Activated naive CD8-positive, alpha-beta T cell treated with anti-CD3 and anti-CD28 coated beads for 36 hours (primary cell): ENCODE measurements at regions not wholly inside any gene's neighbourhood (a gene's known extent, or its start where the extent isn't known, plus 50 kb on each side); places are given as distances from the start of the nearest gene placed in this dataset.

Experiments
- DNase-seq: peaks from one replicate; pipeline ENCODE4 v3.0.0; 2021
- H3K27ac Mint-ChIP-seq: one replicate; pipeline ENCODE4 v1.8.0; 2022; ENCODE audit warnings: mild to moderate bottlenecking, moderate library complexity, mixed read lengths
- H3K27me3 Mint-ChIP-seq: one replicate; pipeline ENCODE4 v1.8.0; 2022; ENCODE audit warnings: mild to moderate bottlenecking, mixed read lengths
- H3K36me3 Mint-ChIP-seq: one replicate; pipeline ENCODE4 v1.8.0; 2021; ENCODE audit warnings: mild to moderate bottlenecking, mixed read lengths
- H3K4me1 Mint-ChIP-seq: one replicate; pipeline ENCODE4 v1.8.0; 2021; ENCODE audit warnings: mixed read lengths
- H3K4me3 Mint-ChIP-seq: one replicate; pipeline ENCODE4 v1.8.0; 2022; ENCODE audit warnings: mild to moderate bottlenecking, moderate library complexity, mixed read lengths
- H3K9me3 Mint-ChIP-seq: one replicate; pipeline ENCODE4 v1.8.0; 2022; ENCODE audit warnings: mixed read lengths

DNA sequence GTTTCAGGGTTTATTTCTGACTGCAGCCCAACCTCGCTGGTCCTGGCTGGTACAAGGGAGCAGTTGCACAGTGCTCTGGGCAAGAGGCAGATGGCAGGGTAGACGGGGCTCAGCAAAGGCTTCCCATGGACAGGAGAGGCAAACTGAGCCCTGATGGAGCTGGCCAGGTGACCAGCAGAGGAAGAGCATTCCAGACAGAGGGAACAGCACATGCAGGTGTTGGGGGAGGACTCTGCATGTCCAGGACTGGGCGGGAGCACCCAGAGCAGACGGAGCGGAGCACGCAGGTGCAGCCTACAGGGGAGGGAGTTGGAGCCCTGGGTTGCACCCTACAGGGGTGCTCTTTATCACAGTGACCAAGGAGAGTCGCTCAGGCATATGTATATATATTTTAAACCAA is 285.3 kb downstream of the FOXL1 start:
- Mint-ChIP-seq H3K4me3 (no peak overlapping the region), H3K36me3 (no peaks in the 10 kb centered on the region), H3K27me3 (no peaks in the 10 kb centered on the region), H3K9me3 (no peaks in the 10 kb centered on the region), H3K27ac (no peak overlapping the region), H3K4me1 (no peaks in the 10 kb centered on the region)
- DNase-seq = no peak

DNA sequence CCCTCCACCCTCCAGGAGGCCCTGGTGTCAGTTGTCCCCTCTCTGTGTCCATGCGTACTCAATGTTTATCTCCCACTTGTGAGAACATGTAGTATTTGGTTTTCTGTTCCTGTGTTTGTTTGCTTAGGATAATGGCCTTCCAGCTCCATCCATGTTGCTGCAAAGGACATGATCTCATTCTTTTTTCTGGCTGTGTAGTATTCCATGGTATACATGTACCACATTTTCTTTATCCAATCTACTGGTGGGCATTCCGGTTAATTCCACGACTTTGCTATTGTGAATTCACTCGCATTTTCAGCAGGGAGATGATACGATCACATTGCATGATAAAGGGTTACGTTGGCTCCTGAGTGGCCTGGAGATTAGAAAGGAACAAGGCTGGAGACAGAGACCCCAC is 286.2 kb downstream of the FOXL1 start:
- no peaks in the 10 kb centered on the region for H3K27me3 Mint-ChIP-seq
- H3K4me3 Mint-ChIP-seq = no peak overlapping the region
- no peaks in the 10 kb centered on the region for H3K4me1 Mint-ChIP-seq
- no peaks in the 10 kb centered on the region for H3K9me3 Mint-ChIP-seq
- no peak overlapping the region for H3K27ac Mint-ChIP-seq
- no peak for DNase-seq
- no peaks in the 10 kb centered on the region for H3K36me3 Mint-ChIP-seq

DNA sequence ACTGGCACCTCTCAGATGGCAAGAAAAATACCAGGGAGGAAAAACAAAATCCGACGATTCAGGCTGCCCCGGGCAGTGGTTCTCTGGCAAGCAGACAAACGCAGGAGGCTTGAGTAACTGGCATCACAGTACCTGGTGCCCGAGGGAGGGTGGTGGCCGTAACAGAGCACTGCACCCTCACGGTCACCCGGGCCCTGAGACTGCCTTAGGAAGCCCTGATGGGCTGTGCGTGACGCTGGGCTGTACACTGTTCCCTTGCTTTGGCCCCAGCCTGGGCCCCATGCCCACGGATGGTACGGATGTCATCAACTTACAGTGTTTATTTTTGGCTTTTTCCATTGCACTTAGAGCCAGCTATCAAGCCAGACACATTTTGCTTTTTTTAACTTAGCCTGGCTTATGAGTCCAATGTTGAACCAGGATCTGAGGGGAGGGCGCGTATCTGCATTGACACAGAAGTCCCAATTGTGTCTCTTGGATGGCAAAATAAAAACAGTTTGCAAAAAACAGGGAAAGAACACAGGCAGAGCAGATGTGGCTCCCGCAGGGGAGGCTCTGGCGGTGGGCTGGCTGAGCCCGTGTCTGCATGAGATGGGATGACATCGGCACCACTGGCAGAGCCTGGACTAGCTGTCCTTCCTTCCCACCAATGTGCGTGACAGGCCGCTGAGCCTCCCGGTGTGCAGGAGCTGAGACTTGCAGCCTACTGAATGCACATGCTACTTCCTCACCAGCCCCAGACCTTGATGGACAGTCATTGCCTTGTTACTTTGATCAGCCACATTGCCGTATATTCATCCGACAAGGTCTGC is 287.7 kb downstream of the FOXL1 start:
- Mint-ChIP-seq H3K9me3 (no peaks in the 10 kb centered on the region), H3K27me3 (no peaks in the 10 kb centered on the region), H3K36me3 (no peaks in the 10 kb centered on the region), H3K27ac (no peak overlapping the region), H3K4me1 (no peaks in the 10 kb centered on the region), H3K4me3 (no peak overlapping the region)
- no peak for DNase-seq

DNA sequence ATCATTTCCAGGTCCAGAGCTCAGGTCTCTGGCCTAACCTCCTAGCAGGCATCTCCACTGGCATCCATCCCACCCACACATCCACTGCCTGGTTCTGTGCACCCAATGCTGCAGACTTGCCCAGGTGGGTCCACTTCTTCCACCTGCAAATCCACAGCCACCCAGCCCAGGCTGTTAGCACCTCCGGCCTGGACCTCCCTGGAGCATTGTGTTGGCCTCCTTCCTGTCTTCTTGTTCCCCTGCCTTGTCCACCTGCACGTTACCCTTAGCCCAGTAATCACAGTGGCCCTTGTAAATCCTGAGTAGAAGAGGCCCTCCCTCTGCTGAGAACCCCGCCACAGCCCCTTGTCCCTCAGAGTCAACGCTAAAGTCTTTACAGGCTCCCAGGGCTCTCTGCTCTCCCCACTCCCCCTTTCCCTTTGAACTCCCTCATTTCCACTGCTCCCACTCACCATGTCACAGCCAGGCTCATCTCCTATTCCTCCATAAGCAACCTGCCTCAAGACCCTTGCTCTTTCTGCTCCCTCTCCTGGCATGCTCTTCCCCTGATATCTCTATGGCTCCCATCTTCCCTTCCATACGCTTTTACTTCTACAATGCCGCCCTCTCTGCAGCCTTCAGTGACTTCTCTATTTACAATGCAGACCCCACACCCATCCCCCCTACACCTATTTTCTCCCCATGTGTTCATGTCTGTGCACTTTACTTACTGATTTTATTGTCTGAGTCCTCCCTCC is 288.8 kb downstream of the FOXL1 start:
- Mint-ChIP-seq H3K9me3 (no peaks in the 10 kb centered on the region), H3K27me3 (no peaks in the 10 kb centered on the region), H3K36me3 (no peaks in the 10 kb centered on the region), H3K4me1 (peaks cover 2% of the 10 kb centered on the region), H3K4me3 (no peak overlapping the region), H3K27ac (no peak overlapping the region)
- DNase-seq = no peak

DNA sequence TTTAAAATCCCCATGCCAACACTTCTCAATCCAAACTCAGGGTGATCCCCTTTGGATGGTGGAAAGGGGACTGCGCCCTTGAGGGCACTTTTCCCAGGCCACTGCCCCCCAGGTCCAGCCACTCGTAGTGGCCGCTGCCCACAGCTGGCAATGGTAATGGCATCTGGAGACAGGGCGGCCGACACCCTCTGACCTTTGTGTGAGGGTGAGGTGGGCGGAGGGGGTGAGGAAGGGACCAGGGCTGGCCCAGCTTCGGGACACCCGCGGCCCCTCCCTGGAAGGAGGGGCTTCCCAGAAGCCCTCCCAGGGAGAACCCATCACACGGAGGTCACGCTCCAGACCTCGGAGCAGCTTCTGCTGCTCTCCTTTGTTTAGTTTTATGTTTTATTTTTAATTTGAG is 289.7 kb downstream of the FOXL1 start:
- H3K27me3 Mint-ChIP-seq = no peaks in the 10 kb centered on the region
- peaks cover 2% of the 10 kb centered on the region for H3K4me1 Mint-ChIP-seq
- H3K27ac Mint-ChIP-seq = no peak overlapping the region
- no peaks in the 10 kb centered on the region for H3K36me3 Mint-ChIP-seq
- no peak overlapping the region for H3K4me3 Mint-ChIP-seq
- no peaks in the 10 kb centered on the region for H3K9me3 Mint-ChIP-seq
- DNase-seq = no peak

DNA sequence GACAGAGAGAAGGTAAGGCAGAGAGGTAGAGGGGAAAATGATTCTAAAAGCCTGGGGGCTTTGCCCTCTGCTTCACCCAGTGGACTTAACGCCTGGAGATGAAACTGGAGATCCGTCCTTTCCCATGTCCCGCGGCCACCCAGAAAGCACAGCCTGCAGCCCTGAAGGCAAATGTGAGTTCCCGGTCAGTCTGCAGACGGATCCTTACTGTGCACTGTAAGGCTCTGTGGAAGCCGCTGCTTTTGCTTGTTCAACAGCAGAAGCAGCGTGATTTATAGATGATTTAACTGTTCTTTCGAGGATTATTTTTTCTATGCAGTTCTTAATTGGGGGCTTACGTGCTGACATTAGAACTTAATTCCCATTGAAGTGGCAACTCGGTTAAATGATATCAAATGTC is 290.4 kb downstream of the FOXL1 start:
- DNase-seq = no peak
- H3K27ac Mint-ChIP-seq = no peak overlapping the region
- H3K4me1 Mint-ChIP-seq = peaks cover 2% of the 10 kb centered on the region
- H3K36me3 Mint-ChIP-seq = no peaks in the 10 kb centered on the region
- H3K9me3 Mint-ChIP-seq = no peaks in the 10 kb centered on the region
- no peaks in the 10 kb centered on the region for H3K27me3 Mint-ChIP-seq
- no peak overlapping the region for H3K4me3 Mint-ChIP-seq

DNA sequence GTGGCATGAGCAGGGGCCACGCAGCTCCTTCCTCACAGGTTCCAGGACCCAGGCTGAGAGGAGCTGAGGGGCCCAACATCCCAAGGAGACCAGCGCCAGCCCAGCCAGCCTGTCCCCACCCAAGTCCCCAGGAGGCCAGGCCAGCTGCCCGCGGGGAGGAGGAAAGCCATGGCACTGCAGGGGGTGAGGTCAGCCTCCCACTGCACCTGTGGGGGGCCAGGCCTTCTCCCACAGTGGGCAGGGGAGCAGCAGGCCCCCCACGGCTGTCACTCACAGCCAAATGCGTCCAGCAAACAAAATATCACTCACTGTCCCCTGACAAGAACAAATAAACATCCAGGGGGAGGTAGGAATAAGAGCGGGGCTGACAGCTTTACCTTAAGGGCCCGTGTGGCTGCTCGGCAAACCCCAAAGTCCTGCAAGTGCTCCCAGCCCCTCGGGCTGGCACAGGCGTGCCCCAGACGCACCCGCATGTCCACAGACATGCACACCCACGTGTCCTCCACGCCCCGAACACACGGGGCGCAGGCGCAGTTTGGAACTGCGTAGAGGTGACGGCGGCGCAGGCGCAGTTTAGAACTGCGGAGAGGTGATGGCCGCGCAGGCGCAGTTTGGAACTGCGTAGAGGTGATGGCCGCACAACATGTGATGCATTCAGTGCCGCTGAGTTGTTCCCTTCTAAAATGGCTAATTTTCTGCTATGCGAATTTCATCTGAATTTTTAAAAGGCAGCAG is 291.1 kb downstream of the FOXL1 start:
- no peak overlapping the region for H3K27ac Mint-ChIP-seq
- no peaks in the 10 kb centered on the region for H3K36me3 Mint-ChIP-seq
- peaks cover 2% of the 10 kb centered on the region for H3K4me1 Mint-ChIP-seq
- no peak overlapping the region for H3K4me3 Mint-ChIP-seq
- no peak for DNase-seq
- H3K9me3 Mint-ChIP-seq = no peaks in the 10 kb centered on the region
- H3K27me3 Mint-ChIP-seq = no peaks in the 10 kb centered on the region

DNA sequence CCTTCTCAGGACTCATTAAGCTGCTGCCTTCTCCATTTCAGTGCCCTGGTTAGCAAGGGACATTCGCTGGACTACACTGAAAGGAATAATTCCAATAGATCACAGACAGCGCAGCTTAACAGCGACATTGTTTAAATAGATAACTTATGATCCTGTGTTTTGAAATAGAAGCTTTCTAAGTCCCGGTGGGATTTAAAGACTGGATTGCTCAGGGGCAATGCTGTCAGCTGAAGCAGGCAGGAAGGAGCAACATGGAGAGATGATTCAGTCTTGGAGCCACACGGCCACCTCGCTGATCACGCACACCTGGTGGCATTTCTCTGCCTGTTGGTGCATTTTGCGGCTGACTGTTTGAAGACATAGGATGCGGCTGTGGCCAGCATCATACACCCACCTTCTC is 292.0 kb downstream of the FOXL1 start:
- H3K27me3 Mint-ChIP-seq = no peaks in the 10 kb centered on the region
- DNase-seq = no peak
- no peak overlapping the region for H3K4me3 Mint-ChIP-seq
- H3K9me3 Mint-ChIP-seq = no peaks in the 10 kb centered on the region
- H3K4me1 Mint-ChIP-seq = peaks cover 2% of the 10 kb centered on the region
- H3K27ac Mint-ChIP-seq = no peak overlapping the region
- H3K36me3 Mint-ChIP-seq = no peaks in the 10 kb centered on the region

DNA sequence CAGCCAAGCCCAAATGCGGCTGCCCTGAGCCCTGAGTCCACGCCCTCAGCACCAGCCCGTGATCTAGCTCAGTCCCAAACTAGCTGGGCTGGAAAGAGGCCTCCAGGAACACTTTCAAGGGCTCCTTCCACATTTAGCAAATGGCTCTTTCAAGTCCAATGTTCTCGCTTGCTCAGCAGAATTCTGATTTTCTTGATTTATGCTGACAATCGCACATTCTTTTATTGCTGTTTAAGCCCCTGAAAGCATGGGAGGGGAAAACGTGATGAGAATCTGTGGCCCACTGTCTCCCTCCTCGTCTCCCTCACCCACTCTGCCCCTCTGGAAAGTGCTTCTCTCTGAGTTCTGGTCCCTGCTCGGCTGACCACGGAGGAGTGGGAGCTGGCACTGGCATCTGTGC is 293.8 kb downstream of the FOXL1 start:
- no peak overlapping the region for H3K27ac Mint-ChIP-seq
- H3K27me3 Mint-ChIP-seq = peaks cover 14% of the 10 kb centered on the region
- DNase-seq = no peak
- no peak overlapping the region for H3K4me3 Mint-ChIP-seq
- no peaks in the 10 kb centered on the region for H3K9me3 Mint-ChIP-seq
- peaks cover 2% of the 10 kb centered on the region for H3K4me1 Mint-ChIP-seq
- no peaks in the 10 kb centered on the region for H3K36me3 Mint-ChIP-seq

DNA sequence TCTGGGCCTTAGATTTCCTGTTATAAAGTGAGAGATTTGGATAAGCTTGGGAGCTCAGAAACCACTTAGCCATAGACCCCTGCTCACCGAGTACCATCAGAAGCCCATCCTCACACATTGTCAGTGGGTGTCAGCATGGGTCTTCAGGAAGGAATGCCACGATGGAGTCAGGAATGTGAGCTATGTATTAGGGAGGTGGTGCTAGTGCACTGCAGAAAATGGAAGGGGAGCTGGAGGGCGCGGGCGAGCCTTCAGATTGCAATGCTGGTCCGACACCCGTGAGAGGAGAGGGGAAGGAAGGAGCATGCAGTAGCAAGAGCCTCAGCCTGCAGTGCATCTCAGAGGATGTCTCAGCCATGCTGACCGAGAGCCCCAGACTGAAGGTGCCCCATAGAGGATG is 294.5 kb downstream of the FOXL1 start:
- Mint-ChIP-seq H3K9me3 (no peaks in the 10 kb centered on the region), H3K27ac (no peak overlapping the region), H3K4me1 (peaks cover 2% of the 10 kb centered on the region), H3K27me3 (peaks cover 21% of the 10 kb centered on the region), H3K4me3 (no peak overlapping the region), H3K36me3 (no peaks in the 10 kb centered on the region)
- DNase-seq = no peak

DNA sequence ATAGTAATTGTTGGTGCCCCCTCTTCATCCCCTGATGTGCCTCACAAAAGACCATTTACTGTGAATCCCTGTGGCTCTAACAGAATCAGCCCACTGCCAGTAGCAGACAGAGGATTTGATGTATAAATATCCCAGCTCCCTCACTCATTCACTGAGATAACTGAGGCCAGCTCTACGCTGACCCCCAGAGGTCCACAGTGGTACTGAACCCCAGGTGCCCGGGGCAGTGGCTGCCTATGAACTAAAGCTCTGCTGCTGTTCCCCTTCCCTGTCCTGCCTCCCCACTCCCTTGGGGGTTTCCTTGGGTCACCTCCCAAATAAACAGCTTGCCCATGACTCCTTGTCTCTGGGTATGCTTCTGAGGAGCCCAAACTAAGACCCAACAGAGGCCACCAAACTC is 295.8 kb downstream of the FOXL1 start:
- peak; percentile 23 for DNase-seq

DNA sequence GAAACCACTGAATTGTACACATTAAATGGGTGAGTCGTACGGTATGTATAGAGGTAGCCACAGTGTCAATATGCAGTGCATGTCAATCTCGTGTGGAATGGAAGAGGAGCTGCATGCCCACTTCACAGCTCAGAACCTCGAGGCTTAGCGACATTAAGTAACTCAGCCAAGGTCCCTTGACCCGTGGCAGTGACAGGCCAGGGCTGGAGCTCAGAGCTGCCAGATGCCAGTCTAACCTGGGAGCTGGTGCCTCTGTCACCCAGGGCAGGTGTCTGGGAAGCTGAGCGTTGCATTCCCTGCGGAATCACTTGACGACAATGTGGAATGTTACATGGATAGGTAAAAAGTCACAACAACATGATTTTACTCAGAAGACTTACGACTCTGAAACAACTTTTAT is 298.1 kb downstream of the FOXL1 start:
- Mint-ChIP-seq H3K4me3 (no peak overlapping the region), H3K36me3 (no peaks in the 10 kb centered on the region), H3K27me3 (peaks cover 44% of the 10 kb centered on the region), H3K4me1 (peaks cover under 1% of the 10 kb centered on the region), H3K27ac (no peak overlapping the region), H3K9me3 (no peaks in the 10 kb centered on the region)
- no peak for DNase-seq

More for the DNA sequence above, 295.8 kb downstream of the FOXL1 start:
- no peaks in the 10 kb centered on the region for H3K36me3 Mint-ChIP-seq
- H3K4me3 Mint-ChIP-seq = no peak overlapping the region
- peaks cover 33% of the 10 kb centered on the region for H3K27me3 Mint-ChIP-seq
- no peaks in the 10 kb centered on the region for H3K9me3 Mint-ChIP-seq
- H3K27ac Mint-ChIP-seq = no peak overlapping the region
- H3K4me1 Mint-ChIP-seq = peaks cover 2% of the 10 kb centered on the region

DNA sequence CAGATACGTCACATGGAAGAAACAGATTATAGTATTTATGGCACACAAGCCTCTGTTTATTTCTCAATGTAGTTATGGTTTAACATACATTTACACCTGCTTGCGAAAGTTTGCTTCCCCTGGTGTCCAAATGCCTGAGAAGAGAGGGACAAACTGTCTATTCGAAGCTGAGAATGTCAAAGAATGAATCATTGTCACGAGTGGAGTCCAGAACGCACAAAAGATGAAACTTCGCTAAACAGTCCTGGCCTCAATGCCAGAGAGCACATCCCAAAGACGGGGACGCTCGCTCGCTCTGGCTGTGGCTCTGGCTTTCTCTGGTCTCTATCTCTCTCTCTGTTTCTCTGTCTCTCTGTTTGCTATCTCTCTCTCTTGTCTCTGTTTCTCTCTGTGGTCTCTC is 298.8 kb downstream of the FOXL1 start:
- H3K4me1 Mint-ChIP-seq = no peaks in the 10 kb centered on the region
- H3K36me3 Mint-ChIP-seq = no peaks in the 10 kb centered on the region
- H3K9me3 Mint-ChIP-seq = no peaks in the 10 kb centered on the region
- no peak overlapping the region for H3K4me3 Mint-ChIP-seq
- peaks cover 47% of the 10 kb centered on the region for H3K27me3 Mint-ChIP-seq
- no peak for DNase-seq
- H3K27ac Mint-ChIP-seq = no peak overlapping the region

DNA sequence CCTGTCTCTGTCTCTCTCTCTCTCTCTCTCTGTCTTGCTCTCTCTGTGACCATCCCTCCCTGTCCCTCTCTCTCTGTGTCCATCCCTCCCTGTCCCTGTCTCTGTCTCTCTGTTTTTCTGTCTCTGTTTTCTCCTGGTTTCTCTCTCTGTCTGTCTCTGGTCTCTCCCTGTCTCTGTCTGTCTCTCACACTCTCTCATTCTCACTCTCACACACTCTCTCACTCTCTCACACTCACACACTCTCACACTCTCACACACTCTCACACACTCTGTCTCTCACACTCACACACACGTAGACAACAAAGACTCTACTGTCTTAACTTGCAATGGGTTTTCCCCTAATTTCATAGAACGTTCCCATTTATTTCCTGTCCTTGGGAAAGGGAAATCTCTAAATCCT is 299.5 kb downstream of the FOXL1 start:
- no peak for DNase-seq
- Mint-ChIP-seq H3K4me3 (no peak overlapping the region), H3K36me3 (no peaks in the 10 kb centered on the region), H3K9me3 (no peaks in the 10 kb centered on the region), H3K4me1 (no peaks in the 10 kb centered on the region), H3K27me3 (peaks cover 47% of the 10 kb centered on the region), H3K27ac (no peak overlapping the region)

DNA sequence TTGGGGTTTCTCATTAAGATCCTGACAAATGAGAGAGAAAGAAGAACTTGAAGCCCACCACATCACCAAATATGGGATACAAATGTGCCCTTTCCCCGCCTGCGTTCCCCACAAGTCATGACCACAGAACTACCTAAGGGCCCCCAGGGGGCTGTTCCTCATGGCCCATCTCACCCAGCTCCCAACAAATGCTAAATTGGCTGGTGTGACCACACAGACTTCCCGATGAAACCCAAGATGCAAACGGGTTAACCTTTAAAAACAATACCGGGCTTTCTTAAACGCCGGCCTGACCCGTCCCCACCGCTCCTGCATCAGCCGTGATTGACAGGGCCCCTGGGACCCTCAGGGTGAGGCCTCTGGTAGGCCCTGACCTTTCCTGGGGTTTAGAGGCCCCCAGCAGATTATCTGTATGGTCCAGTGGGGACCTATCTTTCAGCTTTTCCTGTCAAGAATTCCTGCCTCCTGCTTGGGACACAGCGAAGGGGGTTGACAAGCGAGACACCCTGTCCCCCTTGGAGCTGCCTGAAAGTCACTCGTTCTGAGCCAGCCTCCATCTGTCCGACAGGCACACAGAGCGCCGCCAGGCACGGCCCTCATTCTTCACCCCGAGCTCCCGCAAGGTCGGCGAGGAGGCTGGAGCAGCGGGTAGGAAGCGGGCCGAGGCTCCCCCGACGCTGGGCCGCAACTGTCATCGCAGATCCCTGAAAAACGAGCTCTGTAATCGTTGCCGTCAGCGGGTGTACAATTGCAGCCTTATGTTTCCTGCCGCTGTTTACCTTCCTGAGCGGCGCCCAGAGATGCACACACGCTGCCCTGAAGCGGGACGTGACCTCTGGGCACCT is 300.1 kb downstream of the FOXL1 start:
- Mint-ChIP-seq H3K9me3 (no peaks in the 10 kb centered on the region), H3K4me3 (no peak overlapping the region), H3K27me3 (peaks cover 47% of the 10 kb centered on the region), H3K4me1 (no peaks in the 10 kb centered on the region), H3K36me3 (no peaks in the 10 kb centered on the region), H3K27ac (no peak overlapping the region)
- DNase-seq = no peak
